Aorta (tissue), 5 donors: ENCODE measurements at regions not wholly inside any gene's neighbourhood (a gene's known extent, or its start where the extent isn't known, plus 50 kb on each side); places are given as distances from the start of the nearest gene placed in this dataset.
A peak's percentile ranks its signal among the peaks of the same experiment; 100 is the strongest.

Experiments used
- ATAC-seq: fragments of 200-7000 bp; cut with Tn5 transposase; one replicate; pipeline ENCODE4 v1.9.1; 2022; ENCODE audit warnings: moderate library complexity; ENCODE audit not compliant: low FRiP score
- DNase-seq, 2 donors: peaks; one replicate each; pipeline ENCODE4 v3.0.0-alpha.2; 2020
- H3K27ac ChIP-seq, 2 donors: one replicate each; pipeline ENCODE4 v1.5.1; 2013; ENCODE audit warnings: low read length in 2 of 2, mild to moderate bottlenecking in 2 of 2, moderate library complexity in 2 of 2, control low read depth in 1 of 2, inconsistent platforms in 1 of 2, low read depth in 1 of 2
- H3K27me3 ChIP-seq, 2 donors: one replicate each; pipeline ENCODE4 v1.6.1; 2013; ENCODE audit warnings: control low read depth in 1 of 2, low read length in 1 of 2, mild to moderate bottlenecking in 1 of 2, moderate library complexity in 1 of 2; ENCODE audit not compliant: insufficient read depth in 2 of 2, control insufficient read depth in 1 of 2
- H3K36me3 ChIP-seq, 2 donors: one replicate each; pipeline ENCODE4 v1.6.1; 2013; ENCODE audit warnings: control low read depth in 1 of 2, low read length in 1 of 2, mild to moderate bottlenecking in 1 of 2; ENCODE audit not compliant: insufficient read depth in 2 of 2, control insufficient read depth in 1 of 2
- H3K4me1 ChIP-seq, 2 donors: one replicate each; pipeline ENCODE4 v1.6.1; 2013; ENCODE audit warnings: low read length in 2 of 2, control low read depth in 1 of 2, mild to moderate bottlenecking in 1 of 2, moderate library complexity in 1 of 2; ENCODE audit not compliant: insufficient read depth in 2 of 2, control insufficient read depth in 1 of 2
- H3K4me3 ChIP-seq, 2 donors: one replicate each; pipeline ENCODE4 v1.5.1; 2013; ENCODE audit warnings: low read length in 2 of 2, control low read depth in 1 of 2, mild to moderate bottlenecking in 1 of 2
- H3K9me3 ChIP-seq: one replicate; pipeline ENCODE4 v1.6.1; 2013; ENCODE audit warnings: mild to moderate bottlenecking, low read length; ENCODE audit not compliant: control insufficient read depth
- WGBS, 2 donors: extraction: QIAGEN DNeasy Blood & Tissue Kit; methylation state at CpG; one replicate each; pipeline ENCODE4 v1.1.7; 2013; 5-methylcytosine and 5-hydroxymethylcytosine counted together
- intact Hi-C, 2 donors: fragments of 100-400 bp; cut with DNase I; formaldehyde crosslinking; loops; one replicate each; pipeline versions ENCODE4 v1.14.2 to v1.15.0; 2022
- donor health status: healthy with polysubstance abuse.
- donor health status: Bipolar disorder and iron deficiency.
- donor health status: DM: no; HTN: no; CAD: no.
- donor health status: DM: no; HTN: no; CAD: no.
- donor health status: DM: yes; HTN: yes; CAD: no.

DNA sequence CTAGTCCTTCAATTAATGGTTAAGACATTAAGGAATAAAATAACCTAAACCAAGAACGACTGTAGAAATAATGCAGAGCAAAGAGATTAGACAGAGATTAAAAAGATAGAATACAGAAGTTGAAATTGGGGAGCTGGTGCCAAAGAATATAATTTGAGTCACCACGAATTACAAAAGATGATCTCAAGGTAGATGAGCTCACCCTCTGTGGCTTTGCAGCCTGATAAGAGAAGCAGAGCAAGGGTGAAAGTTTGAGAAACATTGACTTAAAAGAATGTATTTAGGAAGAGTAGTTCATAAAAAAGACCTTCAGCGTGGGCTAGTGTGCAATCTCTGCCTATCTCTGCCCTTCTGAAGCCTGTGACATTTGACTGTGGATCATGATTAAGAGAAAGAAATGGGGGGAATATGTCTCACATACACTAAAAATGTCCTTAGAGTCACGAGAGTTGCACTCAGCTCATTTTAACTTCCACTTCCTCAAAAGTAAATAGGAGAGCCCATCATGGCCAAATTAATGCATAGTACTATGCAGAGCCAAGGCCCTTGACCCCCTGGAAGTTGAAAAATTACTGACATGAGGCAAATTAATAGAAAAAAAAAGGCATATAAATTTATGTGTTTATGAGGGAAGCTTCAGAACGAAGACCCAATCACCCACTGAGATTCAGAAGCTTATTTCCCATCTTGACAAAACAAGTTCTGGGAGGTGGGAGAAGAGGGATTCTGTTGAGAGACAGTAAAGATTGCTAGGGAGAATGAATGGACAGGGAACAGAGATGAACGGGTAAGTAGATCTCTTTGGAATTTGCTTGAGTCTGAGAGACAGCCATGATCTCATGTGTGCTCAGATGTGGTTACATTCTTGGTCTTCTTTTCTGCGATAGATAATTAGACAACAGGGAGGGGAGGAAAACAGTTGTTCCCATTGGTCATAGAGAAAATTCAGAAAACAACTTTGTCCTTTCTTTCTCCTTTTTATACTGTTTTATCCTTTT lies 395.4 kb upstream of the LRRC7 start:
- no peak overlapping the region for H3K27ac ChIP-seq
- H3K9me3 ChIP-seq = peaks cover 2% of the 10 kb centered on the region
- no peak for ATAC-seq
- 67 to 69% methylated on average over 7 of the region's 7 CpGs for WGBS, 2 donors
- DNase-seq = no peak
- no peaks in the 10 kb centered on the region for H3K36me3 ChIP-seq
- no peak overlapping the region for H3K4me3 ChIP-seq
- no peaks in the 10 kb centered on the region for H3K27me3 ChIP-seq
- no peaks in the 10 kb centered on the region for H3K4me1 ChIP-seq
- intact Hi-C loops = no loop called here

DNA sequence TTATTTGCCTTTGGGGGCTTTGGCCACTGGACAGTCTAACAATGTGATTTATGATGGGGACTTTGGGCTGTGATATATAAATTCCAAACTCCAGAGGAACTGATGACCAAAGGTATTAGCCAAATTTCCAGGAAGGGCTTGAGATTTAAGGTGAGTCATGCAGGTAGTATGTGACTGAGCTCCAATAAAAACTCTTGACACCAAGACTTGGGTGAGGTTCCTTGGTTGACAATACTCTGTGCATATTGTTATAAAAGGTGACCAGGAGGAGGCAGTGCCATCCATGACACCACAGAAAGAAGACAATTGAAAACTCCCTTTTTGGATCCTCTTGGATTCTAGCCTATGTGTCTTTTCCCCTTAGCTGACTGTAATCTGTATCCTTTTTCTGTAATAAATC lies 392.7 kb upstream of the LRRC7 start:
- no peaks in the 10 kb centered on the region for H3K4me1 ChIP-seq
- H3K27ac ChIP-seq = no peak overlapping the region
- H3K9me3 ChIP-seq = peaks cover under 1% of the 10 kb centered on the region
- H3K27me3 ChIP-seq = no peaks in the 10 kb centered on the region
- no peak for ATAC-seq
- no peak overlapping the region for H3K4me3 ChIP-seq
- DNase-seq = no peak
- no peaks in the 10 kb centered on the region for H3K36me3 ChIP-seq
- intact Hi-C loops = no loop called here

DNA sequence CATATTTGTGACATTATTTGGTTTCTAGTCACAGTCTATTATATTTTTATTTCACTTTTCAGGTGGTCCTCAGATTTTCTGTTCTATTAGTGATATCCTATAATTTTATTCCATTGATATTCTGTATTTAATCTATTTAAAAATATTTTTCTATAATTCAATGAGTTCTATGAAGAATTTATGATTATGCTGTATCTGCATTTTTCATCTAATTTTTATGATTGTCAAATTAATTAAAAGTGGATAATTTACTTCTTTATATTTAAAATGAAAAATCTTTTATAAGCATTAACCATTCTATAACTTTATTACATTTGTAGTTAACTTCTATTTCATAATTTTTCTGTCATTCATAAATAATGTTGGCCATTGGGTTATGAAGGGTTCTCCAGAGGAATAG lies 387.4 kb upstream of the LRRC7 start:
- no peak overlapping the region for H3K27ac ChIP-seq
- H3K36me3 ChIP-seq = no peaks in the 10 kb centered on the region
- H3K4me1 ChIP-seq = no peaks in the 10 kb centered on the region
- no peak overlapping the region for H3K4me3 ChIP-seq
- H3K27me3 ChIP-seq = no peaks in the 10 kb centered on the region
- intact Hi-C loops = no loop called here
- no peak for DNase-seq
- no peak for ATAC-seq
- no peaks in the 10 kb centered on the region for H3K9me3 ChIP-seq

DNA sequence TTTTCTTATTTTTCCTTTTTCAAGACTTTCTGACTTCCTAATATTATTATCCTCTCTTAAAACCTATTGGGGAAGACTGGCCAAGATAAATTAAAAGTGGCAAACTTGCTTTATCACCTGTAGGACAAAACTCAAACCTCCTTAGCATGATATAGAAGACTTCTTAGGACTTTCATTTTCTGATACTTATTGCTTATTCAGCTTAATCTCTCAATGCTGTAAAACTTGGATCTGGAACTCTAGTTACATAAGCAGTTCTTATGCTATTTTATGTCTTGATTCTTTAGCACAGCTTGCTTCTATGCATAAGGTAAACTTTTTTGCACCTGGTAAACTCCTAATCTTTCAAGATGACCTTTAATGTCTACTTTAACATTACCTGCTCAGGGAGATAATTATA lies 382.3 kb upstream of the LRRC7 start:
- no peak overlapping the region for H3K27ac ChIP-seq
- no peaks in the 10 kb centered on the region for H3K9me3 ChIP-seq
- no peaks in the 10 kb centered on the region for H3K4me1 ChIP-seq
- DNase-seq (no peak), ATAC-seq (no peak)
- intact Hi-C loops = no loop called here
- H3K36me3 ChIP-seq = no peaks in the 10 kb centered on the region
- H3K4me3 ChIP-seq = no peak overlapping the region
- no peaks in the 10 kb centered on the region for H3K27me3 ChIP-seq

DNA sequence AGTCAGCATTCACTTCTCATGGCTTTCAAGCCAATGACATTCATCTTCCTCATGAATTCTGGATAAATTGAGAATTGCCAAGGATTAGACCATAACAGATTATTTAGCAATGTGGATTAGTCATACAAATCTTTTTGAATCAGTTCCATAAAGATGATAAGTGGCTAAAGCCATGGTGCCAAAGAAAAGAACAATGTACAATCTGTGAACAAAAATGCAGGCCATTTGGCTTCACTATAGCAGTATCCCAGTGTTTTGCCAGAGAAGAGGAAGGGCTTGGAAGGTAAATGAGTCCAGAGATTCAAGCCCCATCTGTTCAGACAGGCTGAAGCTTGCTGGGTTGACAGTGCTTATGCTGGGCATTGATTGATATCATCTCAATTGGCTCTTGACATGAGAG lies 376.4 kb upstream of the LRRC7 start:
- ATAC-seq = peak; percentile 26
- Histone ChIP-seq H3K4me1 (peaks cover 0 to 3% of the 10 kb centered on the region in 2 donors), H3K27ac (no peak overlapping the region), H3K36me3 (no peaks in the 10 kb centered on the region), H3K4me3 (no peak overlapping the region), H3K9me3 (no peaks in the 10 kb centered on the region), H3K27me3 (no peaks in the 10 kb centered on the region)
- intact Hi-C loops = no loop called here
- no peak for DNase-seq

DNA sequence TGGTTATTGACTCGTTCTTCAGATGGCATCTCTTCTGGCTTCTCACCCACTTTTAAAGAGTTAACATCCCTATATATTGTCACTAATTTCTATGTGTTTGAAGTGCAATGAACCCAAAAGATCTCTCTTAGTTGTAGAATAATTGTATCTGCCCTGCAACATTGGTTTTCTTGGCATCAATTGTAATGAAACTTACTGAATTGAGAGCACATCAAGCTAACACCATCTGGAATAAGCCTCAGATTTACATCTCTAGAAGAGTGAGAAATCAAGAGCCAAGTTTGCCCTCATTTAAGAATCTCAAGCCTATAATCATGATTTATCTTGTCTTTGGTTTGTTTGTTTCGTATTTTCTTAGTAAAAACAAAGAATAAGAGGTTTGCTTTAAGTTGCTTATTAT lies 372.6 kb upstream of the LRRC7 start:
- no peak for DNase-seq
- no peaks in the 10 kb centered on the region for H3K36me3 ChIP-seq
- WGBS, 2 donors = 94 to 95% methylated on average over 2 of the region's 2 CpGs
- H3K9me3 ChIP-seq = no peaks in the 10 kb centered on the region
- intact Hi-C loops = no loop called here
- peaks cover 0 to 3% of the 10 kb centered on the region in 2 donors for H3K4me1 ChIP-seq
- H3K27me3 ChIP-seq = no peaks in the 10 kb centered on the region
- no peak overlapping the region for H3K27ac ChIP-seq
- no peak overlapping the region for H3K4me3 ChIP-seq
- ATAC-seq = no peak

DNA sequence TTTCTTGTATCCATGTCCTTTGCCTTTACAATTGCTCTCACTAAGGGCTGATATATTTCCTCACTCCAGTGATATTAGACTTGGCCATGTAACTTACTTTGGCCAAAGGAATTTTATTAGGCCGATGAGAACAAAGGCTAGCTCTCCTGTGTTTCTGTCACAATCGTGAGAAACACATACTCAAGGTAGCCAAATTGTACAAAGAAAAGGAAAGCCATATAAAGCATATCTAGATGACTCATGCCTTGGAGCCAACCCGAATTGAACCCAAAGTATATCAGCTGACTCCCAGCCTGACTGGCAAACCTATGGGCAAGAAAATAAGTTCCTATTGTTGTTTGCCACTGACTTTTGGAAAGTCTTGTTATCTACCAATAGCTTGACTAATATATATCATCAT lies 371.7 kb upstream of the LRRC7 start:
- WGBS, 2 donors = 4 to 6% methylated on average over 3 of the region's 3 CpGs
- Histone ChIP-seq H3K27ac (no peak overlapping the region), H3K36me3 (no peaks in the 10 kb centered on the region), H3K4me1 (peaks cover 0 to 3% of the 10 kb centered on the region in 2 donors), H3K27me3 (no peaks in the 10 kb centered on the region), H3K9me3 (no peaks in the 10 kb centered on the region), H3K4me3 (no peak overlapping the region)
- DNase-seq (no peak), ATAC-seq (no peak)
- intact Hi-C loops = no loop called here

DNA sequence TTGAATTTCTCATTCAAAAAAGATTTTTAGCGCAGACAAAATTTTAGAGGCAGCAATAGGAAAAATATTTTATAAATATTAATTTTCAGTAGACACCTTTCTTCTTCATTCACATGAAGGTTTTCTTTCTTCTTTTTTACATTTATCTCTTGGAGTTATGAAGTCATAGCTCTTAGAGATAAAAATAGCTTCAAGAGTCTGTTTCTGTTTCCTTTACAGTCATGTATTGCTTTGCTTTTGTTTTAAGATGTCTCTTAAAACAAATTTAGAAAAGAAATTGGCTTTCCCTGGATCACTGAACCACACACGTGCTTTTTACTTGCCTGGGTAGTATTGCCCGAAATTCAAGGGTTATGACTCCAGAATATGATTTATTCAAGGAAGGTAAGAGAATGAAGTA lies 369.9 kb upstream of the LRRC7 start:
- intact Hi-C loops = no loop called here
- H3K4me1 ChIP-seq = no peaks in the 10 kb centered on the region
- WGBS, 2 donors = 47 to 48% methylated on average over 3 of the region's 3 CpGs

DNA sequence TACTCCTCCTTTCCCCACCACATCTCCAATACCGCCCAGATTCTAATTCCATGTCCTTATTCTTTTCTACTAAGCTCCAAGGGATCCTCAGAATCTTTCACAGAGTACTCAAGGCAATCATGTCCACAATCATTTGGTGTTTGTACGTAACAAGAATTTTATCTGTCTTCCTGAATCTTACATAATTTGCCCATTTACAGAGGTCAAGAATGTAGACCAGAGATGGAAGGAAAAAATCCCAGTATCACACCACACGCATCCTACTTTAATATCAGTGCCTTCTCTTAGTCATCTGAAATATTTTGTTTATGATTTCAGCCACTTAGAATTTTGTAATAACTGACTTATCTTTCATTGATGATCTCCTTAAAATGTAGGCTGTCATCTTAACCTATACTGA lies 366.0 kb upstream of the LRRC7 start:
- H3K36me3 ChIP-seq = no peaks in the 10 kb centered on the region
- H3K4me3 ChIP-seq = no peak overlapping the region
- 86 to 95% methylated on average over 3 of the region's 3 CpGs for WGBS, 2 donors
- ATAC-seq = no peak
- intact Hi-C loops = no loop called here
- no peak overlapping the region for H3K27ac ChIP-seq
- no peak for DNase-seq
- no peaks in the 10 kb centered on the region for H3K9me3 ChIP-seq
- no peaks in the 10 kb centered on the region for H3K27me3 ChIP-seq
- H3K4me1 ChIP-seq = no peaks in the 10 kb centered on the region

More for the DNA sequence above, 369.9 kb upstream of the LRRC7 start:
- ATAC-seq (no peak), DNase-seq (no peak)
- Histone ChIP-seq H3K27me3 (no peaks in the 10 kb centered on the region), H3K27ac (no peak overlapping the region), H3K36me3 (no peaks in the 10 kb centered on the region), H3K9me3 (no peaks in the 10 kb centered on the region), H3K4me3 (no peak overlapping the region)
